ENCODE measurements at regions not wholly inside any gene's neighbourhood (a gene's known extent, or its start where the extent isn't known, plus 50 kb on each side); places are given as distances from the start of the nearest gene placed in this dataset.

- DNase-seq, result no peak
Measured at GRCh38 chr10:128473396-128473795, 347.2 kb upstream of the MKI67 start.

GRCh38 chr10:128473911-128474310, 347.7 kb upstream of the MKI67 start:
- DNase-seq, result no peak

GRCh38 chr10:128474571-128474970, 348.3 kb upstream of the MKI67 start:
- no peak for DNase-seq

GRCh38 chr10:128475686-128476367, 349.6 kb upstream of the MKI67 start:
- no peak for DNase-seq

- DNase-seq, result no peak
Measured at GRCh38 chr10:128476368-128476725, 350.1 kb upstream of the MKI67 start.

- no peak for DNase-seq
Measured at GRCh38 chr10:128476845-128477244, 350.6 kb upstream of the MKI67 start.

- DNase-seq, result no peak
Measured at GRCh38 chr10:128480601-128481000, 354.4 kb upstream of the MKI67 start.

GRCh38 chr10:128481152-128481840, 355.1 kb upstream of the MKI67 start:
- DNase-seq, result no peak

- DNase-seq, result no peak
Measured at GRCh38 chr10:128482052-128482451, 355.8 kb upstream of the MKI67 start.

GRCh38 chr10:128483216-128483615, 357.0 kb upstream of the MKI67 start:
- DNase-seq, result no peak

- no peak for DNase-seq
Measured at GRCh38 chr10:128484041-128484440, 357.8 kb upstream of the MKI67 start.

- no peak for DNase-seq
Measured at GRCh38 chr10:128485701-128486235, 359.5 kb upstream of the MKI67 start.

GRCh38 chr10:128487517-128487916, 361.3 kb upstream of the MKI67 start:
- no peak for DNase-seq

GRCh38 chr10:128489324-128490247, 363.4 kb upstream of the MKI67 start:
- DNase-seq, result no peak

GRCh38 chr10:128491686-128492085, 365.5 kb upstream of the MKI67 start:
- no peak for DNase-seq

GRCh38 chr10:128493811-128494210, 367.6 kb upstream of the MKI67 start:
- DNase-seq, result no peak

- DNase-seq, result no peak
Measured at GRCh38 chr10:128494665-128495064, 368.4 kb upstream of the MKI67 start.

- no peak for DNase-seq
Measured at GRCh38 chr10:128497660-128498377, 371.6 kb upstream of the MKI67 start.

- no peak for DNase-seq
Measured at GRCh38 chr10:128498378-128498730, 372.1 kb upstream of the MKI67 start.

GRCh38 chr10:128498746-128499145, 372.5 kb upstream of the MKI67 start:
- DNase-seq, result no peak

GRCh38 chr10:128499486-128499885, 373.3 kb upstream of the MKI67 start:
- DNase-seq, result no peak

GRCh38 chr10:128499956-128500355, 373.7 kb upstream of the MKI67 start:
- DNase-seq, result no peak

- no peak for DNase-seq
Measured at GRCh38 chr10:128500642-128501041, 374.4 kb upstream of the MKI67 start.

Data from stimulated activated CD4-positive, alpha-beta T cell treated with anti-CD3 and anti-CD28 coated beads, Interleukin-4, amount 100 ng/mL, for 24 hours (primary cell).